ENCODE measurements at regions not wholly inside any gene's neighbourhood (a gene's known extent, or its start where the extent isn't known, plus 50 kb on each side); places are given as distances from the start of the nearest gene placed in this dataset.
"Not testable (repeated sequence)": the region's sequence is repeated elsewhere in the genome, so short reads cannot be mapped to it uniquely, and the experiment has no call there.

- DNase-seq = no peak
These were observed 107.7 kb upstream of the BTG1 start for GRCh38 chr12:92253301-92253700.

- DNase-seq = no peak
These were observed 103.3 kb upstream of the BTG1 start for GRCh38 chr12:92248977-92249376.

- DNase-seq = no peak
These were observed 98.4 kb upstream of the BTG1 start for GRCh38 chr12:92244036-92244435.

- DNase-seq = no peak
These were observed 97.3 kb upstream of the BTG1 start for GRCh38 chr12:92242907-92243306.

DNA sequence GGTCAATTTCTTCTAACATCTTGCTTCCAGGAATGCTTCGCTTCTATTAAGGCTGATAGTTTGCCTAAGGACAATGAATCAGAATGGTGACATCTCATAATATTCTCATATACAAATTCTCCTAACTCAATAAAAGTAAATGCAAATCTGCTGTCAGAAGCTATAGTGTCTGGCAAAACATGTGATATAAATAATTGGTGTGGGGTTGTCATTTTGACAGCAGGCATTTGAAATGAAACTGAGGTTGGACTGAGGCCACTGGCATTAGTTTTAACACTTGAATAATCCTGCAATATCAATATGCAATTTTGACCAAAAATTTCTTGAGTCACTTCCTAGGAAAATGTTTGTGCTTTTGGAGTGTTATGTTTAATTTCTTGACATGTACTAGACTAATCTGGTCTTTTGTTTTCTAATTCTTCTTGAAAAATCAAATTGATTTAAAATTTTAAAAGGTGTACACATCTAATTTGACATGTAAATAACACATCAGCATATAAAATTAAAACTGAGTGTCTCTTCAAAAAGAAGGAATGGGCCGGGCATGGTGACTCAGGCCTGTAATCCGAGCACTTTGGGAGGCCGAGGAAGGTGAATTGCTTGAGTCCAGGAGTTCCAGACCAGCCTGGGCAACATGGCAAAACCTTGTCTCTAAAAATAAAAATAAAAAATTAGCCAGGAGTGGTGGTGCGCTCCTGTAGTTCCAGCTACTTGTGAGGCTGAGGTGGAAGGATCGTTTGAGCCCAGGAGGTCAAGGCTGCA, 92.3 kb upstream of the BTG1 start:
- DNase-seq = no peak

DNA sequence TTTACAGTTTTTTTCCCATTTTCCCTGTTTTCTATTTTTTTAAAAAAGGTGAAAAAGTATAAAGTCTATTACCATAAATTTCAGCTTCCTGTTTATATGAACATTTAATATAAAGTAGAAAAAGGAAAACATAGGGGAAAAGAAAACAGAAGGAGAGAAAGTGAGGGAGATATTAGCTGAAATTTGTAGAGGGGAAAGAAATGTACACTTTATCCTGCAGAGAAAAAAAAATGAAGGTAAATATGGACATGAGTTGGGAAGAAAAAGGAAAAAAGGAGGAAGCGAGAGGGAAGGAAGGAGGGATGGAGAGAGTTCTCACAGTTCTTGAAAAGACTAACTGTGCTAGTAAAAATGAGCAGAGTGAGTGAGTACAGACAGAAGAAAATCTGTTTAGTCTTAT, 91.6 kb upstream of the BTG1 start:
- no peak for DNase-seq

GRCh38 chr12:92235703-92236472, 90.2 kb upstream of the BTG1 start:
- no peak for DNase-seq

GRCh38 chr12:92234533-92234932, 88.9 kb upstream of the BTG1 start:
- no peak for DNase-seq

- DNase-seq = no peak
These were observed 87.8 kb upstream of the BTG1 start for GRCh38 chr12:92233346-92234015.

- not testable (repeated sequence) for DNase-seq
These were observed 86.8 kb upstream of the BTG1 start for GRCh38 chr12:92232371-92232932.

GRCh38 chr12:92231945-92232344, 86.3 kb upstream of the BTG1 start:
- DNase-seq = not testable (repeated sequence)

DNA sequence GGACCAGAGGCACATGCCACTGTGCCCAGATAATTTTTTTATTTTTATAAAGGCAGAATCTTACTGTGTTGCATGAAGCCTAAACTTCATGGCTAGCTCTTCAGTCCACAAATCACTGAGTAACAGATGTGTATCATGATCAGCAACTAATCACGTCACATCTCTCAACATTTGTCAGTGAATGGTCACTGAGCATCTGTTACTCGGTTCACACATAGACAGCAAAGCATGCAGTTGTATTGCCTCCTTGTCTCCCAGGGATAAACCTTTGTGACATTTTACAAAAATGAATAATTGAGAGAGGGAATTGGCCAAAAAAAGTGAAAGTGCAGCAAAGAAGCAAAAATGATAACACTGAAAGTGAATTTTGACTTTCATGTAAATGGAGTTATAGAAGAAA, 85.9 kb upstream of the BTG1 start:
- DNase-seq = not testable (repeated sequence)

DNA sequence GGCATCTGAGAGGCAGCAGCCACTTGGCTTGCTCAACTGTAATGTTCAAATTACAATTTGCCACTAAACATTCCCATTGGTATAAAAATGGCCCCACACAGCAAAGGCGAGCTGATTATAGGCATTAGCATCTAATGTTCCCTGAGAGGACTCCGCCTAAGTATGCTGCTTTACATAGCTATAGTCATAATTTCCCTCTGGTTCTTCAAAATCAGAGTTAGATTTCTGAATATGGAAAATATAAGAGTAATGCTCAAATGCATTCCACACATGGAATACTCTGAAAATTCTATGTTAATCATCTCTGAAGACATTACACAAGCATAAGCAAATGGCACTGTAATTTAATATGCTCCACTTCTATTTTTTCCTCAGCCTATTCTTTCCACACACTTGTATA, 83.7 kb upstream of the BTG1 start:
- DNase-seq = no peak

GRCh38 chr12:92226961-92227360, 81.3 kb upstream of the BTG1 start:
- no peak for DNase-seq

- no peak for DNase-seq
These were observed 80.5 kb upstream of the BTG1 start for GRCh38 chr12:92226071-92226661.

DNA sequence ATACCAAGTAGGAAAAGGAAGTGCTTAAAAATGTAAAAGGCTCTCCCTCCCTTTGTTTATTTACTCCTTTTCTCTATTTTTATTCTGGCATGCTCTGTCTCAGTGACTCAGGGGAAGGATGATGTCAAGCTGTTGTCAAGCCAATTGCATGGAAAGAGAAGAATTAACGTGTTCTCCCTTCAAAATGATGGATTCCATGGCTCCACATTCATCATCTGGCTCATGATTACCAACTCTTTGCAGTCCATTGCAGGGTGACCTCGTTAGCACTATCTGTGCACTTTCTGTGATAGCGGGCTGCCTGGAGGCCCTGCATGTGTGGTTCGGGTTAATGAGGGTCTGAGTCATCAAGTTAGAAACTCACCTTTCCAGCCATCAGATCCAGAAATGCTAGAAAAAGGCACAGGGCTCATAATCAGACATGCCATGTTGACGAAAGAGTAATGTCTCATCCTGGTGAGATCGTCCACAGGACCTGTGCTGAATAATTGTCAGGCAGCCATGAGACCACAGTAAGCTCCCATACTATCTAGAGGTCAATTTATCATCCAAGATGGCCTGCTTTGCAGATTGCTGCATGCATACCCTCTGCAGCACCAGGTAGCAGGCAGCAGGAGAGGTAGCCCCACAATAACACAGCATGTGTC, 79.2 kb upstream of the BTG1 start:
- DNase-seq = no peak

DNA sequence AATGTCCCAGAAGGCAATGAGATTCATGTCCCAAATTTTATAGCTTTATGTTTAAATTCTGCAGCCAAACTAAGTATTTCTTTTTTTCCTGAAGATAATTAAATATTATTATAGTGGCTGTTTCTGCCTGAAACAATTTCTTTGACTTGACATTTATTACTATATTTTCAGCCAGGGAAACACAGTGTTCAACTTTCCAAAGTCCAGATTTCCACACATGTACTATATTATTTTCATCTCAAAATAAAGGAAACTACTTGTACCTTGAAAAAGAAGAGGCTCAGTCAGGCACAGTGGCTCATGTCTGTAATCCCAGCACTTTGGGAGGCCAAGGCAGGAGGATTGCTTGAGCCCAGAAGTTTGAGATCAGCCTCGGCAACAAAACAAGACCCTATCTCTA, 77.8 kb upstream of the BTG1 start:
- no peak for DNase-seq

DNA sequence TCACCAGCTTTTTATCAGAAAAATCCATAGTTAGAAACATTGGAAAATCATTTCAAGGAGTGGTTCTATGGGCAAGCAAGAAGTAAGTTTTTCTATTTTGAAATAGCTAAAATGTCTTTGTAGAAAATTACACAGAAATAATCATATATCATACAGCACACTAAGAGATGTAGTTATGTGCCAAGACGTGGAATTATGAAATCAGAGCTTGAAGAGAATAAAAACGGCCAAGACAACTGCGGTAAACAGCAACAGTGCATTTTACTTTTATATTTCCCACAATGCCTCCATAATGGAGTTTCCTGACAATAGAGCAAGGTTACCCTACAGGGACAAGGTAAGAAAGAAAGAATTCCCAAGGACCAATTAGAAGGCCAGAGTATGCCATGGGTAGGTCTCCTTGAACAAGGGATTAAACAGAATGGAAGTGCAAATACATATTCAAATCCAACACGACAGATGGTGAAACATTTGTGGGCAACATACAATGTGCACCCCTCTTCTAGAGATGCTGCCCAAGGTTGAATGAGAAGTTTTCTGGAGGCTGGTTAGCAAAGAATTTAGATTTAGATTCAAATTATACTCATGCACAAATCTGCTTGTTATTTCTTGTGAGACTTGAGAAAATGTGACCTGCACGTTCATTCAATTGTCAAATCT, 76.1 kb upstream of the BTG1 start:
- no peak for DNase-seq

GRCh38 chr12:92218394-92219077, 72.9 kb upstream of the BTG1 start:
- no peak for DNase-seq

DNA sequence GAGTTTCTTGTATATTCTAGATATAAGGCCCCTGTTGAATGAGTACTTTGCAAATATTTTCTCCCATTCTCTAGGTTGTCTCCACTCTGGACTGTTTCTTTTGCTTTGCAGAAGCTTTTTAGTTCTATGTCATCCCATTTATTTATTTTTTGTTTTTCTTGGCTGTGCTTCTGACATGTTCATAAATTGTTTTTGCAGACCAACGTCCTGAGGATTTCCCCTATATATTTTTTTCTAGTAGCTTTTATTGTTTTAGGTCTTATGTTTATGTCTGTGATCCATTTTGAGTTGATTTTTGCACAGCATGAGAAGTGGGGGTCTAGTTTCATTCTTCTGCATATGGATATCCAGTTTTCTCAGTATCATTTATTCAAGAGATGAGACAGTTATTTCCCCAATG, 70.4 kb upstream of the BTG1 start:
- no peak for DNase-seq

DNA sequence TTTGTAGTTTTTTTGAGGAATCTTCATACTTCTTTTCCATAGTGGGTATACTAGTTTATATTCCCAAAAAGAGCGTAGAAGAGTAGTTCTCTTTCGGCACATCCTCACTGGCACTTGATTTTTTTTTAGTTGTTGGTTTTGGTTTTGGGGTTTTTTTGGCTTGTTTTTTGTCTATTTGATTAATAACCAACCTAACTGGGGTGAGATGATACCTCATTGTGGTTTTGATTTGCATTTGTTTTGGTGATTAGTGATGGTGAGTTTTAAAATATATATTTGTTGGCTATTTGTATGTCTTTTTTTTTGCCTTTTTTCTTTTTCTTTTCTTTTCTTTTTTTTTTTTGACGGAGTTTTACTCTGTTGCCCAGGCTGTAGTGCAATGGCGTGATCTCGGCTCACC, 69.7 kb upstream of the BTG1 start:
- DNase-seq = no peak

- DNase-seq = no peak
These were observed 67.5 kb upstream of the BTG1 start for GRCh38 chr12:92213166-92213565.
